ENCODE measurements at regions not wholly inside any gene's neighbourhood (a gene's known extent, or its start where the extent isn't known, plus 50 kb on each side); places are given as distances from the start of the nearest gene placed in this dataset.

DNA sequence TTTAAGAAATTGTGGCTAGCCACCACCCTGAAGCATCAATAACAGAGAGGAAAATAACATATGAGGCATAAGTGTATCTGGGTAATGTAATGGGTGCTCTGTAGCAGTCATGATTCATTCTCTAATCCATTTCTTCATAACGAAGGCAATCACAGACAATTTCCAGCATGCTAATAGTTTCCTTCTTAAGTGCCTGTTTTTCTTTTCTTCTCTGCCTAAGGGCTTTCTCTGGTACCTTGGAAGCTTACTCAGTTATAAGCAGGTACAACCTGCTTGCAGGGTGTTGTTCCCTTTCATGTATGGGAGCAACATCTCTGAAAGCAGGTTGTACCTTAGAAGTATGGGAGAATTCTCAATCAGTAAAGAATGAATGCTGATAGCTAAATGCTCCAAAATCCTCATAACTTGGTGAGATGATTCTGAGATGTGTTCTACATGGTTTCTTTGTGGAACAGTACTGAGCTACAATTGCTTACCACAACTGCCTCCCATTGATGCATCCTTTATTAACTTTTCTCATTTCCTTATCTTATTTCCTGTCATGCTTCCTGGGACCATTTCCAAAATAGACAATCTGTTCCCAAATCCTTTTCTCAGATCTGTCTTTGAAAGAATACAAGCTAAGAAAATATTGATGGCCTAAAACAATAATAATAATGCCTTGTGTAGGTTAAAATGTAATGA is 247.6 kb downstream of the PAPSS1 start:
- TF ChIP-seq, protein P1, sequence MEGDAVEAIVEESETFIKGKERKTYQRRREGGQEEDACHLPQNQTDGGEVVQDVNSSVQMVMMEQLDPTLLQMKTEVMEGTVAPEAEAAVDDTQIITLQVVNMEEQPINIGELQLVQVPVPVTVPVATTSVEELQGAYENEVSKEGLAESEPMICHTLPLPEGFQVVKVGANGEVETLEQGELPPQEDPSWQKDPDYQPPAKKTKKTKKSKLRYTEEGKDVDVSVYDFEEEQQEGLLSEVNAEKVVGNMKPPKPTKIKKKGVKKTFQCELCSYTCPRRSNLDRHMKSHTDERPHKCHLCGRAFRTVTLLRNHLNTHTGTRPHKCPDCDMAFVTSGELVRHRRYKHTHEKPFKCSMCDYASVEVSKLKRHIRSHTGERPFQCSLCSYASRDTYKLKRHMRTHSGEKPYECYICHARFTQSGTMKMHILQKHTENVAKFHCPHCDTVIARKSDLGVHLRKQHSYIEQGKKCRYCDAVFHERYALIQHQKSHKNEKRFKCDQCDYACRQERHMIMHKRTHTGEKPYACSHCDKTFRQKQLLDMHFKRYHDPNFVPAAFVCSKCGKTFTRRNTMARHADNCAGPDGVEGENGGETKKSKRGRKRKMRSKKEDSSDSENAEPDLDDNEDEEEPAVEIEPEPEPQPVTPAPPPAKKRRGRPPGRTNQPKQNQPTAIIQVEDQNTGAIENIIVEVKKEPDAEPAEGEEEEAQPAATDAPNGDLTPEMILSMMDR (conservative IDR thresholded peaks at IDR 0.05; ENCODE audit: low read length), result no peak
- TF ChIP-seq EZH2phosphoT487 (IDR thresholded peaks at IDR 0.05; ENCODE audit: borderline replicate concordance), result no peak

All from Loucy (cell line).